ENCODE measurements at regions not wholly inside any gene's neighbourhood (a gene's known extent, or its start where the extent isn't known, plus 50 kb on each side); places are given as distances from the start of the nearest gene placed in this dataset.

GRCh38 chr7:46494028-46494427, 573.0 kb upstream of the IGFBP3 start:
- TF ChIP-seq CTCF (IDR thresholded peaks at IDR 0.05) (no peak), POLR2A (IDR thresholded peaks at IDR 0.05) (no peak)

All from heart left ventricle (tissue), 13 donors.